ENCODE measurements at regions not wholly inside any gene's neighbourhood (a gene's known extent, or its start where the extent isn't known, plus 50 kb on each side); places are given as distances from the start of the nearest gene placed in this dataset.

DNA sequence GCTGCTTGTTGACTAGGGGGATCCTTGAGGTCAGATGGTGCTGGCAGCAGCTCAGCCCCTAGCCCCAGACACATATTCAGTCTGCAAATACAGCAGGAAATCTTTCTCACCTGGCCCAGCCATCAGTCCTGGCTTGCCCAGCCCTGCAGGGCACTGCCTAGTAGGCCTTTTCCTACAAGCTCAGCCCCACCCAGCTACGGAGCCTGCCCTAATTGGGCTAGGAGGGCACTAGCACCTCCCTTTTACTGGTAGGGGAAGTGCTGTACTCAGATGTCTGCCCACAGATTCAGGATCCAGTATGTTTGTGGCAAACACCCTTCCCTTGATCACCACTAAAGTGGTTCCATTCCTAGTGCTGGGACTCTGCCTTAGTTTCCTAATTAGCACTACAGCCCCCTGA is 257.1 kb upstream of the CADM1 start:
- H3K4me3 Mint-ChIP-seq = no peak overlapping the region
- H3K27ac Mint-ChIP-seq = no peak overlapping the region
- H3K36me3 Mint-ChIP-seq (ENCODE audit: low read depth) = no peaks in the 10 kb centered on the region
- ChIA-PET POLR2A (no interaction called here), CTCF (no interaction called here)
- H3K9me3 Mint-ChIP-seq = no peaks in the 10 kb centered on the region
- H3K4me1 Mint-ChIP-seq = no peaks in the 10 kb centered on the region
- no peak for DNase-seq
- H3K27me3 Mint-ChIP-seq = peaks cover 16% of the 10 kb centered on the region

DNA sequence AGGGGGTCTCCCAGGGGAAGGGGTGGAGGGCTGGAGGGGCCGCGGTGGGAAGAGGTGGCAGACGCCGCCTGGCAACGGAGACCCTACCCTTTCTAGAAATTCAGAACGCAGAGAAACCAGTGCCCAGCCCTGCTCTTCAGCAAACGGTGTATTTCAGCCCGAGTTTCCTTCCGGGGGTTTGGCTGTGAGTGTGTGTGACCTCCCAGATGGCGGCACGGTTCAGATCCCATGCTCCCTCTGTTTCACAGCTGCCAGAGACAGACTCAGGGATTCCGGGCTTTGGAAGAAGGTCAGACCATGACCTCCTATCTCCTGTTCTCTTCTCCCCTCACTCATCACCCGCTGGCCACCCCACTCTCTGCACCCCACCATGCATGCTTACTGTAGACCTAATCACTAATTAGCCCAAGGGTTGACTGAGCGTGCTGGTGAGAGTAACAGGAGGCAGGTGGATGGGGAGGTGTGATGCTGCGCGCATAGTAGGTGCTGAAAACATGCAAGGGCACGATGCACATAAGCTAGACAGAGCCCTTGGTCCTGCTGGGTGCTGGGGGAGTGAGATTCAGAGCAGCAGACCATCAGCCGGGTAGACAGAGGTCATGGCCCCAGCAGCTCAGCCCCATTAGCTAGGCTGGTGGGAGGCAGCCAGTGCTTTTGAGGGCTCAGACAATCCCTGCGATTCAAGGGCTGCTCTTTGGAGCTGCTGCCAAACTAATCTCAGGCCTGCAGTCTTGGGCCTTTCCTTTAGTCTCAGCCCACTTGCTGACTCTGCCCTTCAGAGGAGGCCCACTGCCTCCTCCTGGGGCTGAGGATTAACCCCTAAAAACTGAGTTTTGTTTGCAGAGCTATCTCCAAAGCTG is 256.5 kb upstream of the CADM1 start:
- Mint-ChIP-seq H3K4me1 (no peaks in the 10 kb centered on the region), H3K4me3 (no peak overlapping the region), H3K36me3 (ENCODE audit: low read depth) (no peaks in the 10 kb centered on the region), H3K27ac (no peak overlapping the region), H3K27me3 (peaks cover 16% of the 10 kb centered on the region), H3K9me3 (no peaks in the 10 kb centered on the region)
- ChIA-PET POLR2A (no interaction called here), CTCF (no interaction called here)
- no peak for DNase-seq

DNA sequence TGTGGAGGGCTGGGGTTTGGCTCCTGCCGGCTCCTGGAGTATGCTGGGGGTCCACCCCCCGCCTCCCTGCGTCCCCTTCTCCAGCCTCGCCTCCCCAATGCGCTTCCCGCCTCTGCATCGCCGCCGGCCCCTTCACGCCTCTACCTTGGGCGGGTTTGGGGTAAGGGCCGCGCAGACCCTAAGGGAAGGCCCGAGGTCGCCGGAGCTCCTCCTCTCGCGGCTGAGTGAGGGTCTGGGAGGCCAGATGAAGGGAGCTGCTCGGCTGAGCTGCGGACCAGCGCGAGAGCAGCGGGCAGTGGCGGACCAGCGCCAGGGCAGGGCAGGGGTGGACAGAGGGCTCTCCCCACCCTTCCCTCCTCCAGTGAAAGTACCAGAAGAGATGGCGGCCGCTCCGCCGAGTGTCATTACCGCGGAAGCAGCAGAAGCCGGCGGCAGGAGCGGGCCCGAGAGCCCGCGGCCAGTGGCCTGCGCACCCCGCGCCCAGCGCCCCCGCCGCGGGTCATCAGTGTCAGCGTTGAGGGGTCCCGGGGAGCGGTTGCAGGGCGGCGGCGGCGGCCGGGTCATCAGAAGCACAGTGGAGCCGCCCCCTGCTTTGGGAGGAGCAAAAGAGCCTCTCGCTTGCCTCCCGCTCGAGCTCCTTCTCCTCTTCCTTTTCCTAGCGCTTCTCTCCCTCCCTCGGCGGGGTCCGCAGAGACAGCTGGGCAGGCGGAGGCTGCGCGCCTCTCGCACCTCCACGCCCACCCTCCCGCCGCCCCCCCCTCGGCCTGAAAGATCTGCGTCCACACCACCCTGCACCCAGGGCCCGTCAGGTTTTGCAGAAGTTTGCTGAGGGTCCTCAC is 255.6 kb upstream of the CADM1 start:
- ChIA-PET CTCF (no interaction called here), POLR2A (no interaction called here)
- DNase-seq = no peak
- H3K36me3 Mint-ChIP-seq (ENCODE audit: low read depth) = no peaks in the 10 kb centered on the region
- H3K27ac Mint-ChIP-seq = no peak overlapping the region
- H3K4me3 Mint-ChIP-seq = no peak overlapping the region
- H3K4me1 Mint-ChIP-seq = no peaks in the 10 kb centered on the region
- peaks cover 16% of the 10 kb centered on the region for H3K27me3 Mint-ChIP-seq
- H3K9me3 Mint-ChIP-seq = no peaks in the 10 kb centered on the region

- Mint-ChIP-seq H3K9me3 (no peaks in the 10 kb centered on the region), H3K36me3 (ENCODE audit: low read depth) (no peaks in the 10 kb centered on the region), H3K4me3 (no peak overlapping the region), H3K4me1 (no peaks in the 10 kb centered on the region), H3K27me3 (peaks cover 16% of the 10 kb centered on the region), H3K27ac (no peak overlapping the region)
- ChIA-PET CTCF (no interaction called here), POLR2A (no interaction called here)
- DNase-seq = no peak
These were observed 253.8 kb upstream of the CADM1 start for GRCh38 chr11:115758011-115758410.

DNA sequence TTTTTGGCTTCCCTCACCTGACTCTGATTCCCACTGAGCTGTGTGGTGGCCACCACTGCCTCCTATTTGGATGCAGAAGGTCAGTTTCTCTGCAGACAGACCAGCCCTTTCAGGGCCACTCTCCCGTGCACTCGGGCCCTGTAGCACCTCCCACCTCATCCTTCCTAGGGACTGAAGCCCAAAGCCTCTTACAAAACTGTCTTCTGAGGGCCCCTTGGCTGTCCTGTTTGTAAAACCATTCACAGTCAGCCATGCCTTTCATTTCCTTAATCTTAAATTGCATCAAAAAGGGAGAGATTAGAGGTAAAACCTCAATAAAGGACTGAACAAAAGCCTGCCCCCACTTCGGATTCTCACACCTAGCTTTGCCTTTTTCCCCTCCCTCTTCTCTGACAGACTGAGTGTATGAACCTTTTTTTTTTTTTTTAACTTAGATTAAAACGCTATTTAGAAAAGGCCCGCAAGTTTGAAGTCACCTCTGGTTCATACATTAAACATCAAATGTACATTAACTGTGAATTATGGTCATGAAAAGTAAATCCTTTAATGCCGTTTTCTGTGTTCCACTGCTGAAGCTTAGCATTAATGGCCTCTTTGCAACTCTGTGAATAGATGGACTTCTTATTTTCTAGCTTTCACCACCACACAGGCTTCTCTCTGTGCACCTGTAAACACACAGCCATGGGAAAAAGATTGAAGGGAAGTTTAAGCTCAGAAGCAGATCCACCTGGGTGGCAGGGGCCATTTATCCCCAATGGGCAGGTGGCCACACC is 247.2 kb upstream of the CADM1 start:
- no peak overlapping the region for H3K27ac Mint-ChIP-seq
- H3K36me3 Mint-ChIP-seq (ENCODE audit: low read depth) = no peaks in the 10 kb centered on the region
- ChIA-PET CTCF (no interaction called here), POLR2A (no interaction called here)
- H3K9me3 Mint-ChIP-seq = no peaks in the 10 kb centered on the region
- H3K4me3 Mint-ChIP-seq = no peak overlapping the region
- H3K27me3 Mint-ChIP-seq = no peaks in the 10 kb centered on the region
- no peaks in the 10 kb centered on the region for H3K4me1 Mint-ChIP-seq
- DNase-seq = no peak

GRCh38 chr11:115745610-115746512 is 241.6 kb upstream of the CADM1 start:
- no peak overlapping the region for H3K27ac Mint-ChIP-seq
- no peaks in the 10 kb centered on the region for H3K4me1 Mint-ChIP-seq
- no peak for DNase-seq
- no peak overlapping the region for H3K4me3 Mint-ChIP-seq
- CTCF ChIA-PET = no interaction called here
- POLR2A ChIA-PET = no interaction called here
- no peaks in the 10 kb centered on the region for H3K27me3 Mint-ChIP-seq
- no peaks in the 10 kb centered on the region for H3K36me3 Mint-ChIP-seq (ENCODE audit: low read depth)
- no peaks in the 10 kb centered on the region for H3K9me3 Mint-ChIP-seq

- DNase-seq = no peak
- POLR2A ChIA-PET = no interaction called here
- no peaks in the 10 kb centered on the region for H3K36me3 Mint-ChIP-seq (ENCODE audit: low read depth)
- no peaks in the 10 kb centered on the region for H3K27me3 Mint-ChIP-seq
- no peaks in the 10 kb centered on the region for H3K9me3 Mint-ChIP-seq
- no peak overlapping the region for H3K27ac Mint-ChIP-seq
- CTCF ChIA-PET = interaction anchor here (0.6 kb wide), 1 partner anchor 629 kb away, joined by 3 read pairs; no protein-coding TSS in a partner anchor
- H3K4me1 Mint-ChIP-seq = no peaks in the 10 kb centered on the region
- no peak overlapping the region for H3K4me3 Mint-ChIP-seq
These were observed 240.9 kb upstream of the CADM1 start for GRCh38 chr11:115745066-115745465.

GRCh38 chr11:115743719-115744118 is 239.5 kb upstream of the CADM1 start:
- no peaks in the 10 kb centered on the region for H3K9me3 Mint-ChIP-seq
- POLR2A ChIA-PET = no interaction called here
- CTCF ChIA-PET = no interaction called here
- no peak overlapping the region for H3K27ac Mint-ChIP-seq
- H3K27me3 Mint-ChIP-seq = no peaks in the 10 kb centered on the region
- no peak for DNase-seq
- no peaks in the 10 kb centered on the region for H3K36me3 Mint-ChIP-seq (ENCODE audit: low read depth)
- H3K4me1 Mint-ChIP-seq = no peaks in the 10 kb centered on the region
- H3K4me3 Mint-ChIP-seq = no peak overlapping the region

DNA sequence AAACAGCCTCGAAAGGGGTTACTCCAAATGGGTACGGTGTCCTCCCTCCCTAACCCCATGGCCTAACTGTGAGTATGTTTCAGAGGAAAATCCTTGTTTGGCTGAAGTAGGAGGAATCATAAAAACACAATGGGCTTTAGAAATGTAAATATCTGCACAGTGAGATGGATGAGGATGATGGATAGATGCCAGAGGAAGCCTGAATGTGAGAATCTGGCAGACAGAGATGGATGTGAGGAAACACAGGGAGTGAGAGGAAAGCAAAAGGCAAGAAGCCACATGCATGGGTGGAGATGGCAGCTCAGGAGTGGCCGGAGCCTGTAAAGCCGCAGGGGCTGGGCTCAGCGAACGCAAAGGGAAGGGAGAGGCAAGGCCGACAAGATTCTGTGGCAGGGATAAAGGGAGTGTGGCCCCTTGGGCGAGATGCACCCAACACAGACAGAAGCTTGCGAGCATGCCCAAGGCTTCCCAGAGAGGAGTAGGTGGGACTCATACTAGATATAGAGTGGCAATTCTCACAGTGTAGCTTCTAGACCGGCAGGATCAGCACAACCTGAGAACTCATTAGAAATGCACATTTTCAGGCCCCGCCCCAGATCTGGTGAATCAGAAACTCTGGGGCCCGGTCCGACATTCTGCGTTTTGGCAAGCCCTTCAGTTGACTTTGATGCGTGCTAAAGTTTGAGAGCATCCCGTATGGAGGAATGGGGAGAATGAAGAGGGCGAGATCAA is 237.3 kb upstream of the CADM1 start:
- ChIA-PET CTCF (no interaction called here), POLR2A (no interaction called here)
- Mint-ChIP-seq H3K27ac (no peak overlapping the region), H3K27me3 (no peaks in the 10 kb centered on the region), H3K9me3 (no peaks in the 10 kb centered on the region), H3K4me1 (no peaks in the 10 kb centered on the region), H3K36me3 (ENCODE audit: low read depth) (no peaks in the 10 kb centered on the region), H3K4me3 (no peak overlapping the region)
- DNase-seq = no peak

GRCh38 chr11:115740324-115740723 is 236.1 kb upstream of the CADM1 start:
- DNase-seq = no peak
- no peaks in the 10 kb centered on the region for H3K27me3 Mint-ChIP-seq
- POLR2A ChIA-PET = no interaction called here
- no peak overlapping the region for H3K27ac Mint-ChIP-seq
- no peaks in the 10 kb centered on the region for H3K36me3 Mint-ChIP-seq (ENCODE audit: low read depth)
- CTCF ChIA-PET = no interaction called here
- no peak overlapping the region for H3K4me3 Mint-ChIP-seq
- H3K4me1 Mint-ChIP-seq = no peaks in the 10 kb centered on the region
- no peaks in the 10 kb centered on the region for H3K9me3 Mint-ChIP-seq

- no peaks in the 10 kb centered on the region for H3K27me3 Mint-ChIP-seq
- no peak overlapping the region for H3K4me3 Mint-ChIP-seq
- H3K36me3 Mint-ChIP-seq (ENCODE audit: low read depth) = no peaks in the 10 kb centered on the region
- DNase-seq = no peak
- no peaks in the 10 kb centered on the region for H3K4me1 Mint-ChIP-seq
- ChIA-PET CTCF (no interaction called here), POLR2A (no interaction called here)
- H3K9me3 Mint-ChIP-seq = no peaks in the 10 kb centered on the region
- H3K27ac Mint-ChIP-seq = no peak overlapping the region
These were observed 235.7 kb upstream of the CADM1 start for GRCh38 chr11:115739878-115740277.

- Mint-ChIP-seq H3K4me1 (no peaks in the 10 kb centered on the region), H3K27ac (no peak overlapping the region), H3K27me3 (no peaks in the 10 kb centered on the region), H3K4me3 (no peak overlapping the region), H3K36me3 (ENCODE audit: low read depth) (no peaks in the 10 kb centered on the region), H3K9me3 (no peaks in the 10 kb centered on the region)
- POLR2A ChIA-PET = no interaction called here
- no peak for DNase-seq
- CTCF ChIA-PET = interaction anchor here (0.6 kb wide), 1 partner anchor 180 kb away, joined by 3 read pairs; no protein-coding TSS in a partner anchor
These were observed 234.9 kb upstream of the CADM1 start for GRCh38 chr11:115739146-115739545.

All from activated CD4-positive, alpha-beta T cell treated with anti-CD3 and anti-CD28 coated beads, Interleukin-2, amount 10 ng/mL, durations not matched to agents 7 days and 5 days (primary cell).